Trophoblast cell (in vitro differentiated cells and primary cell): ENCODE measurements at regions not wholly inside any gene's neighbourhood (a gene's known extent, or its start where the extent isn't known, plus 50 kb on each side); places are given as distances from the start of the nearest gene placed in this dataset.

Source experiments
- DNase-seq, 2 donors: peaks; one replicate each; pipeline ENCODE4 v3.0.0-alpha.2; 2016
- H2AFZ ChIP-seq: 2 replicates; pipeline ENCODE4 v1.6.1; 2013; ENCODE audit warnings: low read length, moderate library complexity, mild to moderate bottlenecking; ENCODE audit not compliant: insufficient read depth, poor library complexity
- H2AK5ac ChIP-seq: 2 replicates; pipeline ENCODE4 v1.6.1; 2013; ENCODE audit warnings: mild to moderate bottlenecking, low read length
- H2BK120ac ChIP-seq: 2 replicates; pipeline ENCODE4 v1.6.1; 2013; ENCODE audit warnings: low read length, mild to moderate bottlenecking, moderate library complexity; ENCODE audit not compliant: insufficient read depth, poor library complexity
- H2BK12ac ChIP-seq: 2 replicates; pipeline ENCODE4 v1.6.1; 2013; ENCODE audit warnings: mild to moderate bottlenecking, low read length, moderate library complexity
- H2BK5ac ChIP-seq: 2 replicates; pipeline ENCODE4 v1.6.1; 2013; ENCODE audit warnings: low read length, low read depth, moderate library complexity, mild to moderate bottlenecking; ENCODE audit not compliant: poor library complexity
- H3K14ac ChIP-seq: 2 replicates; pipeline ENCODE4 v1.6.1; 2013; ENCODE audit warnings: mild to moderate bottlenecking, low read length
- H3K18ac ChIP-seq: 2 replicates; pipeline ENCODE4 v1.6.1; 2013; ENCODE audit warnings: mild to moderate bottlenecking, low read length
- H3K23ac ChIP-seq: 2 replicates; pipeline ENCODE4 v1.6.1; 2013; ENCODE audit warnings: low read length
- H3K27ac ChIP-seq: 2 replicates; pipeline ENCODE4 v1.5.1; 2013; ENCODE audit warnings: low read depth, mild to moderate bottlenecking, inconsistent platforms, low read length, moderate library complexity
- H3K27me3 ChIP-seq: 2 replicates; pipeline ENCODE4 v1.6.1; 2013; ENCODE audit warnings: inconsistent platforms, mild to moderate bottlenecking, low read length, moderate library complexity; ENCODE audit not compliant: insufficient read depth
- H3K36me3 ChIP-seq, 2 experiments: 1 replicate in 1 of 2; 2 replicates in 1 of 2; pipeline ENCODE4 v1.6.1; 2013; ENCODE audit warnings: low read length in 2 of 2, mild to moderate bottlenecking in 2 of 2, moderate library complexity in 1 of 2; ENCODE audit not compliant: insufficient read depth in 2 of 2, control insufficient read depth in 1 of 2
- H3K4ac ChIP-seq: 2 replicates; pipeline ENCODE4 v1.6.1; 2013; ENCODE audit warnings: low read depth, mild to moderate bottlenecking, low read length, moderate library complexity
- H3K4me1 ChIP-seq, 2 experiments: 1 replicate in 1 of 2; 2 replicates in 1 of 2; pipeline ENCODE4 v1.6.1; 2013; ENCODE audit warnings: low read length in 2 of 2, mild to moderate bottlenecking in 2 of 2, moderate library complexity in 1 of 2; ENCODE audit not compliant: insufficient read depth in 2 of 2, control insufficient read depth in 1 of 2
- H3K4me2 ChIP-seq: 2 replicates; pipeline ENCODE4 v1.6.1; 2013; ENCODE audit warnings: inconsistent platforms, mild to moderate bottlenecking, low read length, moderate library complexity
- H3K4me3 ChIP-seq: 2 replicates; pipeline ENCODE4 v1.5.1; 2013; ENCODE audit warnings: mild to moderate bottlenecking, low read depth, low read length, inconsistent platforms
- H3K79me1 ChIP-seq: one replicate; pipeline ENCODE4 v1.6.1; 2013; ENCODE audit warnings: low read length
- H3K79me2 ChIP-seq: 2 replicates; pipeline ENCODE4 v1.6.1; 2013; ENCODE audit warnings: low read length, mild to moderate bottlenecking; ENCODE audit not compliant: control insufficient read depth, insufficient read depth, poor library complexity
- H3K9ac ChIP-seq: 2 replicates; pipeline ENCODE4 v1.6.1; 2013; ENCODE audit warnings: mild to moderate bottlenecking, low read length
- H3K9me3 ChIP-seq: 2 replicates; pipeline ENCODE4 v1.6.1; 2013; ENCODE audit warnings: low read depth, mild to moderate bottlenecking, control low read depth, inconsistent platforms, low read length; ENCODE audit not compliant: insufficient read depth
- H4K12ac ChIP-seq: 2 replicates; pipeline ENCODE4 v1.6.1; 2013; ENCODE audit warnings: low read depth, mild to moderate bottlenecking, low read length, moderate library complexity
- H4K8ac ChIP-seq: 2 replicates; pipeline ENCODE4 v1.6.1; 2013; ENCODE audit warnings: low read depth, mild to moderate bottlenecking, low read length, moderate library complexity
- H4K91ac ChIP-seq: one replicate; pipeline ENCODE4 v1.6.1; 2013; ENCODE audit warnings: low read depth, mild to moderate bottlenecking, low read length, moderate library complexity
- WGBS: extraction: QIAGEN DNeasy Blood & Tissue Kit; methylation state at CpG from one replicate; pipeline ENCODE4 v1.1.7; 2013; ENCODE audit warnings: missing lambda C conversion rate; ENCODE audit not compliant: insufficient read length, insufficient coverage; ENCODE audit errors: extremely low coverage; 5-methylcytosine and 5-hydroxymethylcytosine counted together

DNA sequence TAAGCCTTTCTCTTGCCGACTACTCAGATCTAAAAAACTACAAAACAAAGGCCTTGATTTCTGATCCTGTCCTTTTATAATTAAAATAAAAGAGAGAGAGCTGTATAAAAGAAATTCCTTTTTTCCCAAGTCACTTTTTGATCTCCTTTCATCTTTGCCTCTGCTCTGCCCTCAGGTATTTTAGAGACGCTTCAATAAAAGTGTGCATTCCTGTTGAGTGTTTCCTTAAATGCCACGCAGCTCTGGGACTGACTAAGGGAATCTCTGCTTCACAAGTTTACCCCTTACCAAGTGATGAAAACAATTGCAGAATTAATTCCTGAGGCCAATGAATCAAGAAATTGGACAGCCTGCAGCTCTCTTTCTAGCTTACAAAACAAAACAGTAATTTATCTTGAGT, 1109.8 kb downstream of the TMTC2 start:
- no peak overlapping the region for H3K9ac ChIP-seq
- no peak overlapping the region for H3K4ac ChIP-seq
- no peak overlapping the region for H3K18ac ChIP-seq
- no peak overlapping the region for H2BK12ac ChIP-seq
- no peak overlapping the region for H4K8ac ChIP-seq
- H3K4me3 ChIP-seq, result no peak overlapping the region
- H3K9me3 ChIP-seq, result no peaks in the 10 kb centered on the region
- no peak overlapping the region for H3K14ac ChIP-seq
- no peaks in the 10 kb centered on the region for H3K4me1 ChIP-seq
- no CpG with 5 or more reads among the region's 3 CpGs for WGBS
- H2AFZ ChIP-seq, result no peak overlapping the region
- no peak overlapping the region for H2BK5ac ChIP-seq
- no peak overlapping the region for H3K27ac ChIP-seq
- no peak overlapping the region for H3K23ac ChIP-seq
- H3K27me3 ChIP-seq, result no peaks in the 10 kb centered on the region
- DNase-seq, result no peak
- H4K12ac ChIP-seq, result no peak overlapping the region
- H3K79me2 ChIP-seq, result no peaks in the 10 kb centered on the region
- H3K79me1 ChIP-seq, result no peaks in the 10 kb centered on the region
- no peak overlapping the region for H2AK5ac ChIP-seq
- no peak overlapping the region for H3K4me2 ChIP-seq
- no peak overlapping the region for H2BK120ac ChIP-seq
- no peaks in the 10 kb centered on the region for H3K36me3 ChIP-seq
- H4K91ac ChIP-seq, result no peak overlapping the region

DNA sequence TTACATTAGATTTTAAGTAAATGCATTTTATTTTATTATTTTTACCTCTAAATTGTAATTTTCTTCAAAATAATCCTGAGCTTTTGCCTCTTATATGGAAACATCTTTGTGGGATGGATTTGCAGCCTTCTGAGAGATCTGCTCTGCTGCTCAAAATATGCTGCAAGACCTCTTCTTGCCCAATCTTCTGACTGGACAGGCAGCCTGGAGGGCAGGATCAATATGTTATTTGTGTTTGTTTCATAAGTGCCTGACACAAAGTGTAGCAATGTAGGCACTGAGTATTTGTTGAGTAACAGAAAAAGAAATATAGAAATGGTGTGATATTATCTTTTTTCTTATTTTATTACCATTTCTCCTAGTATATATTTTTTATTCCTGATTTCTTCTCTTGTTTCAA, 1106.9 kb downstream of the TMTC2 start:
- H2AFZ ChIP-seq, result no peak overlapping the region

GRCh38 chr12:83784298-83784890, 1097.7 kb downstream of the TMTC2 start:
- Histone ChIP-seq H3K18ac (no peak overlapping the region), H4K8ac (no peak overlapping the region), H4K12ac (no peak overlapping the region), H3K79me1 (no peaks in the 10 kb centered on the region), H3K79me2 (no peaks in the 10 kb centered on the region), H2AFZ (no peak overlapping the region), H3K23ac (no peak overlapping the region), H3K36me3 (no peaks in the 10 kb centered on the region), H3K14ac (no peak overlapping the region), H3K4me2 (no peak overlapping the region), H3K4ac (no peak overlapping the region), H2AK5ac (no peak overlapping the region), H2BK5ac (no peak overlapping the region), H3K9ac (no peak overlapping the region), H3K27ac (no peak overlapping the region), H3K9me3 (no peaks in the 10 kb centered on the region), H4K91ac (no peak overlapping the region), H3K27me3 (no peaks in the 10 kb centered on the region), H2BK12ac (no peak overlapping the region), H3K4me1 (no peaks in the 10 kb centered on the region), H2BK120ac (no peak overlapping the region), H3K4me3 (no peak overlapping the region)
- no CpG with 5 or more reads among the region's 7 CpGs for WGBS
- DNase-seq, result no peak

More for the DNA sequence above, 1106.9 kb downstream of the TMTC2 start:
- Histone ChIP-seq H2BK120ac (no peak overlapping the region), H3K4ac (no peak overlapping the region), H3K14ac (no peak overlapping the region), H3K36me3 (no peaks in the 10 kb centered on the region), H3K23ac (no peak overlapping the region), H4K91ac (no peak overlapping the region), H4K8ac (no peak overlapping the region), H4K12ac (no peak overlapping the region), H3K4me1 (no peaks in the 10 kb centered on the region), H3K18ac (no peak overlapping the region), H2BK5ac (no peak overlapping the region), H3K27ac (no peak overlapping the region), H3K79me1 (no peaks in the 10 kb centered on the region), H3K79me2 (no peaks in the 10 kb centered on the region), H3K4me3 (no peak overlapping the region), H3K4me2 (no peak overlapping the region), H3K27me3 (no peaks in the 10 kb centered on the region), H2BK12ac (no peak overlapping the region), H2AK5ac (no peak overlapping the region), H3K9ac (no peak overlapping the region), H3K9me3 (no peaks in the 10 kb centered on the region)
- DNase-seq, result peak in 1 of 2 donors; percentile 4

DNA sequence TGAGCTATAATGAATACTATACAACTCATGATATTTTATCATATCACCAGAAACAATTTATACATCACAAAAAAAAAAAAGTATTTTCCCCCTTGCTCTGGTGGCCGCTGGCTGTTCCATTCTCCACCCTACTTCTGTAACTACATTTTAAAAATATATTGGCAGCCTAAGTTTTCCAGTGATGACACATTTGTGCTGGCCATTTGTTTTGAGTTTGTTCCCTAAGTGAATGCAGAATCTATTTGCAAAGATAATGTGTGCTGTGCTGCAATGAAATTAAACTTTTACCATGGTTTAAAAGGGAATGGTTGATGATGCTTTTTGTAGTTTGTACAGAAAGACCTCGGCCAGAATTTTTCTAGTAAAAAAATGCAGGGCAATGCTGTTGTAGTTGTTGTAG, 1092.8 kb downstream of the TMTC2 start:
- no peak overlapping the region for H3K4me3 ChIP-seq
- no peak overlapping the region for H4K91ac ChIP-seq
- no peaks in the 10 kb centered on the region for H3K9me3 ChIP-seq
- no peak overlapping the region for H2BK12ac ChIP-seq
- H3K4me1 ChIP-seq, result no peaks in the 10 kb centered on the region
- no peak overlapping the region for H3K9ac ChIP-seq
- H3K36me3 ChIP-seq, result no peaks in the 10 kb centered on the region
- no peak overlapping the region for H2AK5ac ChIP-seq
- H3K79me1 ChIP-seq, result no peaks in the 10 kb centered on the region
- no CpG with 5 or more reads among the region's 2 CpGs for WGBS
- H3K23ac ChIP-seq, result no peak overlapping the region
- no peak overlapping the region for H2AFZ ChIP-seq
- no peak overlapping the region for H2BK5ac ChIP-seq
- DNase-seq, result no peak
- H3K14ac ChIP-seq, result no peak overlapping the region
- H4K8ac ChIP-seq, result no peak overlapping the region
- no peak overlapping the region for H2BK120ac ChIP-seq
- H3K4ac ChIP-seq, result no peak overlapping the region
- no peak overlapping the region for H3K18ac ChIP-seq
- no peak overlapping the region for H4K12ac ChIP-seq
- H3K79me2 ChIP-seq, result no peaks in the 10 kb centered on the region
- no peaks in the 10 kb centered on the region for H3K27me3 ChIP-seq
- no peak overlapping the region for H3K27ac ChIP-seq
- H3K4me2 ChIP-seq, result no peak overlapping the region
